ENCODE measurements at regions not wholly inside any gene's neighbourhood (a gene's known extent, or its start where the extent isn't known, plus 50 kb on each side); places are given as distances from the start of the nearest gene placed in this dataset.

DNA sequence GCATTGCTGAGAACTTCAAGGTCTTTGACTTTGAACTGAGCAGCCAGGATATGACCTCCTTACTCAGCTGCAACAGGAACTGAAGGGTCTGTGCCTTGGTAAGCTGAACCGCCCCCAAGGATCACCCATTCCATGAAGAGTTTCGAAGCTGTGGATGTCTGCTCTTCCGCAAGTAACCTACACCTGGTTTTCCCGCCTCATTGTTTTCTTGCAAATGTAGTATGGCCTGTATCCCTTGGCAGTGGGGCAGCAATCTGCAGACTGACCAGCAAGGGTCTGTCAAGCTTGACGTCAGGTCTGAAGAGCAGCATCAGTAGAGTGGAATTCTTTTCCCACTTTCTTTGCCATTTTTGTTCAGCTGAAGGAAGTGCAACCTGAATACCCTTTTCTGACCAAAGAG is 62.6 kb upstream of the RAB12 start:
- no peak for DNase-seq

DNA sequence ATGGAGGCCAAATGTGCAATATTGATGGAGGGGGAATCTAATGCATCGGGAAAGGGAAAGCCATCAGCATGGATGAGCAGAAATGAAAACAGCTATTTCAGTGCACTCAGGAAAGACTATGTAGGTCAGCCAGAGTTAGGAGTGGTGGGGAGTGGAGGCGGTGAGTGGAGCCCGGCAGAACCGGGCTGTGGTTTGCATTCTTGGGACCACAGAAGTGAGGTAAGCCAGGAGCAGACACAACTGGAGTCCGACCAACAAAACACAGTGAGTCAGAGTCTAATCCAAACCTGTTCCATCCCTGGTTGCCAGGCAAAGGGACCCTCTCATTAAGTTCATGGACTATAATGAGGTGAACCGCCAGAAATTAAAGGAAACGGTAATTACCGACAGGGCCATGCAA is 61.1 kb upstream of the RAB12 start:
- DNase-seq, result no peak

DNA sequence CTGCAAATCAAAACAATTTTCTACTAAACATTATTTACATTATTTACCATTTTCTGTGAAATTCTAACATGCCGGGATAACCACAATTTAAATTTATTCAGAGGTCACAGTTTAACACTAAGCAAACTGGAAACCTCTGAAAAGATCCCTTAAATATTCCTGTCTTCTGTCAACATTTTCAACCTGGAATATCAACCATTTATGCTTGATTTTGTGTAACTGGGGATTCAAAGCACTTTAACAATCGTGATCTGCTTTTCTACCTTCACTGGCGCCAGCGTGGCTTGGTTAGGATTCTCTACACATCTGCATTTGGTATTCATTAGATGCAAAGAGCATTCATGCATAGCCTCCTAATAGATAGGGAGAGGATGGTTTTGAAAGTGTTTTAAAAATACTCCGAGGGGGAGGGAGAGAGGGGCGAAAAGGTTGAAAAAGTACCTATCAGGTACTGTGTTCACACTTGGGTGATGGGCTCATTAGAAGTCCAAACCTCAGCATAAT is 59.9 kb upstream of the RAB12 start:
- DNase-seq, result no peak

GRCh38 chr18:8552151-8552550 is 57.1 kb upstream of the RAB12 start:
- no peak for DNase-seq

DNA sequence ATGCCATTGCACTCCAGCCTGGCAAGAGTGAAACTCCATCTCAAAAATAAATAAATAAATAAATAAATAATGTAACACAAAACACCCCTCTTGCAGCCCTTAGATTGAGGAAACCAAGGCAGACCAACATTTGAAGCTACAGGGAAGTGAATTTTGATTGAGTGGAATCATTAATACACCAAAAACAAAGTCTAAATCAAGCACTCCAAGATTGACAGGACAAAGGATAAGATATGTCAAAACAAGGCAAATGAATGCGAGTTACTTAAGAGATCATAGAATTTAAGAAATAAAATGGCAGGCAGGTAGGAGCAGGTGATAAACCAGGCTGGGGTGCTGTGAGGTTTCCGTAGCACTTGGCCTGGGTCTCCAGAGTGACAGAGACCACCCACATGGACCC is 54.9 kb upstream of the RAB12 start:
- DNase-seq, result no peak

DNA sequence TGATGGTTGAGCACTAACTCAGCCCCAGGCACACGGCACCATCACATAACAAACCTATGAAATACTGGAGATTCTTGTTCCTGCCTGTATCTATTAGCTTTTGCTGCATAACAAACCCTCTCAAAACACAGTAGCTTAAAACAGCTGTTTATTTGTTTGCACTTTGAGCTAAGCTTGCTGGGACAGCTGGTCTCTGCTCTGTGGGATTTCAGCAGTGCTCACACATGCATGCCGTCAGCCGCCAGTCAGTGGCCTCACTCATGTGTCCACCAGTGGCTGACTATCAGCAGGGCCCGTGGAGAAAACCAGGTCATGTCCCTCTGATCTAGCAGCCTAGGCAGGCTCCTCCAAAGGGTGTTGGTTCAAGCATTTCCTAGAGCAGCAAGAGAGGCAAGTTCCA is 52.8 kb upstream of the RAB12 start:
- no peak for DNase-seq
